ENCODE measurements at regions not wholly inside any gene's neighbourhood (a gene's known extent, or its start where the extent isn't known, plus 50 kb on each side); places are given as distances from the start of the nearest gene placed in this dataset.

- DNase-seq: no peak
Measured at GRCh38 chr16:79765901-79766394, 165.4 kb upstream of the MAF start.

GRCh38 chr16:79765431-79765830 is 164.9 kb upstream of the MAF start:
- DNase-seq: no peak

- no peak for DNase-seq
Measured at GRCh38 chr16:79764415-79765110, 164.0 kb upstream of the MAF start.

GRCh38 chr16:79762217-79762616 is 161.7 kb upstream of the MAF start:
- DNase-seq: no peak

GRCh38 chr16:79758615-79759346 is 158.2 kb upstream of the MAF start:
- no peak for DNase-seq

- no peak for DNase-seq
Measured at GRCh38 chr16:79757968-79758367, 157.4 kb upstream of the MAF start.

- DNase-seq: no peak
Measured at GRCh38 chr16:79757163-79757562, 156.6 kb upstream of the MAF start.

GRCh38 chr16:79756571-79756970 is 156.0 kb upstream of the MAF start:
- no peak for DNase-seq

- no peak for DNase-seq
Measured at GRCh38 chr16:79754501-79754900, 154.0 kb upstream of the MAF start.

- DNase-seq: no peak
Measured at GRCh38 chr16:79754081-79754480, 153.5 kb upstream of the MAF start.

GRCh38 chr16:79753286-79753685 is 152.7 kb upstream of the MAF start:
- DNase-seq: no peak

GRCh38 chr16:79752396-79752795 is 151.9 kb upstream of the MAF start:
- no peak for DNase-seq

- DNase-seq: no peak
Measured at GRCh38 chr16:79751471-79752184, 151.1 kb upstream of the MAF start.

GRCh38 chr16:79750311-79750710 is 149.8 kb upstream of the MAF start:
- no peak for DNase-seq

- DNase-seq: no peak
Measured at GRCh38 chr16:79748629-79749028, 148.1 kb upstream of the MAF start.

GRCh38 chr16:79747688-79748087 is 147.2 kb upstream of the MAF start:
- no peak for DNase-seq

GRCh38 chr16:79740252-79740651 is 139.7 kb upstream of the MAF start:
- DNase-seq: no peak

- no peak for DNase-seq
Measured at GRCh38 chr16:79735271-79735670, 134.7 kb upstream of the MAF start.

GRCh38 chr16:79734721-79735120 is 134.2 kb upstream of the MAF start:
- DNase-seq: no peak

GRCh38 chr16:79728923-79729240 is 128.3 kb upstream of the MAF start:
- no peak for DNase-seq

- DNase-seq: no peak
Measured at GRCh38 chr16:79728048-79728922, 127.7 kb upstream of the MAF start.

GRCh38 chr16:79726902-79727301 is 126.4 kb upstream of the MAF start:
- no peak for DNase-seq

- no peak for DNase-seq
Measured at GRCh38 chr16:79725051-79725450, 124.5 kb upstream of the MAF start.
